A673 (cell line): ENCODE measurements at regions not wholly inside any gene's neighbourhood (a gene's known extent, or its start where the extent isn't known, plus 50 kb on each side); places are given as distances from the start of the nearest gene placed in this dataset.

Experiments
- BruUV-seq: library from RNA; stranded (reverse); fragments of 400-500 nt; replicated peaks from 2 replicates; lab custom pipeline; 2021; lab: Mats Ljungman, UMichigan
- CTCF ChIA-PET: fragments of 300-600 bp; sonication (Branson Sonifier 250); formaldehyde crosslinking; loops from one replicate; lab custom pipeline; 2022; ENCODE audit warnings: antibody characterized with exemption; lab: Charles Lee
- POLR2A ChIA-PET: fragments of 300-600 bp; sonication (Branson Sonifier 250); formaldehyde crosslinking; loops from one replicate; lab custom pipeline; 2022; ENCODE audit warnings: antibody characterized with exemption; ENCODE audit not compliant: low non-redundant PET; lab: Charles Lee
- DNase-seq: peaks from one replicate; pipeline ENCODE4 v3.0.0-alpha.2; 2015; ENCODE audit warnings: low spot score
- H3K27ac ChIP-seq: fragments of 200-600 bp; sonication (generic); 2 replicates; pipeline ENCODE4 v1.5.1; 2016; ENCODE audit warnings: mixed run types, low read depth, mild to moderate bottlenecking, mixed read lengths, antibody characterized with exemption, low read length; ENCODE audit not compliant: poor library complexity, severe bottlenecking
- H3K27me3 ChIP-seq: fragments of 200-600 bp; sonication (generic); replicated peaks from 2 replicates; pipeline ENCODE4 v1.6.1; 2017; ENCODE audit warnings: mixed run types, low read depth, mild to moderate bottlenecking, mixed read lengths, antibody characterized with exemption, low read length; ENCODE audit not compliant: insufficient read depth, poor library complexity
- H3K36me3 ChIP-seq: fragments of 200-600 bp; sonication (generic); 2 replicates; pipeline ENCODE4 v1.6.1; 2016; ENCODE audit warnings: mixed run types, mild to moderate bottlenecking, mixed read lengths, antibody characterized with exemption, low read length; ENCODE audit not compliant: insufficient read depth, poor library complexity, severe bottlenecking
- H3K4me1 ChIP-seq: fragments of 200-600 bp; sonication (generic); 2 replicates; pipeline ENCODE4 v1.6.1; 2017; ENCODE audit warnings: mixed run types, mild to moderate bottlenecking, mixed read lengths, antibody characterized with exemption, low read length; ENCODE audit not compliant: insufficient read depth, poor library complexity, severe bottlenecking
- H3K4me3 ChIP-seq: fragments of 200-600 bp; sonication (generic); 2 replicates; pipeline ENCODE4 v1.5.1; 2016; ENCODE audit warnings: low read depth, mixed run types, mild to moderate bottlenecking, mixed read lengths, low read length; ENCODE audit not compliant: poor library complexity, severe bottlenecking
- H3K9me3 ChIP-seq: fragments of 200-600 bp; sonication (generic); 2 replicates; pipeline ENCODE4 v1.6.1; 2016; ENCODE audit warnings: mixed run types, low read depth, mild to moderate bottlenecking, mixed read lengths, antibody characterized with exemption, low read length; ENCODE audit not compliant: poor library complexity, severe bottlenecking
- CTCF ChIP-seq: fragments of 300-800, 200-600 bp; sonication (generic); conservative IDR thresholded peaks from 2 replicates; pipeline ENCODE4 v1.5.1; 2017; ENCODE audit warnings: low read depth, mild to moderate bottlenecking, antibody characterized with exemption, low read length, moderate library complexity, mixed read lengths
- EZH2 ChIP-seq: fragments of 200-600 bp; sonication (generic); IDR thresholded peaks from 2 replicates; pipeline ENCODE4 v1.6.1; 2017; ENCODE audit warnings: borderline replicate concordance, low read depth, mild to moderate bottlenecking, mixed read lengths, antibody characterized with exemption, low read length; ENCODE audit not compliant: poor library complexity, severe bottlenecking
- intact Hi-C: fragments of 100-400 bp; cut with micrococcal nuclease; formaldehyde crosslinking; loops from one replicate; pipeline ENCODE4 v1.10.0; 2022; ENCODE audit not compliant: unreplicated experiment

GRCh38 chr16:72444696-72445095, 272.7 kb upstream of the PMFBP1 start:
- DNase-seq: no peak
- intact Hi-C loops: no loop called here
- no peak for TF ChIP-seq EZH2
- TF ChIP-seq CTCF: no peak
- no peaks in the 10 kb centered on the region for H3K36me3 ChIP-seq
- POLR2A ChIA-PET: no interaction called here
- H3K4me3 ChIP-seq: no peak overlapping the region
- CTCF ChIA-PET: no interaction called here
- H3K27ac ChIP-seq: no peak overlapping the region
- no peaks in the 10 kb centered on the region for H3K27me3 ChIP-seq
- H3K9me3 ChIP-seq: no peaks in the 10 kb centered on the region
- H3K4me1 ChIP-seq: no peaks in the 10 kb centered on the region
- BruUV-seq: no TSS peak

GRCh38 chr16:72443809-72444208, 271.9 kb upstream of the PMFBP1 start:
- no TSS peak for BruUV-seq
- no peaks in the 10 kb centered on the region for H3K4me1 ChIP-seq
- TF ChIP-seq EZH2: no peak
- TF ChIP-seq CTCF: no peak
- intact Hi-C loops: no loop called here
- H3K36me3 ChIP-seq: no peaks in the 10 kb centered on the region
- no peaks in the 10 kb centered on the region for H3K27me3 ChIP-seq
- ChIA-PET POLR2A (no interaction called here), CTCF (no interaction called here)
- no peak for DNase-seq
- H3K9me3 ChIP-seq: no peaks in the 10 kb centered on the region
- no peak overlapping the region for H3K27ac ChIP-seq
- no peak overlapping the region for H3K4me3 ChIP-seq

GRCh38 chr16:72442385-72443158, 270.6 kb upstream of the PMFBP1 start:
- H3K4me3 ChIP-seq: no peak overlapping the region
- no peaks in the 10 kb centered on the region for H3K36me3 ChIP-seq
- no peak for TF ChIP-seq EZH2
- no peak for TF ChIP-seq CTCF
- no peak overlapping the region for H3K27ac ChIP-seq
- BruUV-seq: no TSS peak
- intact Hi-C loops: no loop called here
- H3K27me3 ChIP-seq: no peaks in the 10 kb centered on the region
- DNase-seq: no peak
- POLR2A ChIA-PET: no interaction called here
- H3K4me1 ChIP-seq: no peaks in the 10 kb centered on the region
- H3K9me3 ChIP-seq: no peaks in the 10 kb centered on the region
- CTCF ChIA-PET: no interaction called here
